ENCODE measurements at regions not wholly inside any gene's neighbourhood (a gene's known extent, or its start where the extent isn't known, plus 50 kb on each side); places are given as distances from the start of the nearest gene placed in this dataset.

GRCh38 chr13:74816737-74817136 lies 665.2 kb downstream of the TBC1D4 start:
- DNase-seq = no peak

GRCh38 chr13:74796157-74796556 lies 662.0 kb upstream of the KLF12 start:
- peak in 3 of 58 donors; percentile 5 to 19 (median 6) for DNase-seq

- DNase-seq = no peak
Measured at GRCh38 chr13:74795526-74795925, 661.3 kb upstream of the KLF12 start.

GRCh38 chr13:74794582-74794981 lies 660.4 kb upstream of the KLF12 start:
- no peak for DNase-seq

GRCh38 chr13:74794147-74794546 lies 659.9 kb upstream of the KLF12 start:
- no peak for DNase-seq

- no peak for DNase-seq
Measured at GRCh38 chr13:74784959-74785358, 650.8 kb upstream of the KLF12 start.

GRCh38 chr13:74778946-74779345 lies 644.7 kb upstream of the KLF12 start:
- no peak for DNase-seq

GRCh38 chr13:74778087-74778486 lies 643.9 kb upstream of the KLF12 start:
- DNase-seq = no peak

- DNase-seq = no peak
Measured at GRCh38 chr13:74774264-74774663, 640.1 kb upstream of the KLF12 start.

GRCh38 chr13:74773248-74773647 lies 639.0 kb upstream of the KLF12 start:
- no peak for DNase-seq

GRCh38 chr13:74771964-74772363 lies 637.8 kb upstream of the KLF12 start:
- no peak for DNase-seq

- no peak for DNase-seq
Measured at GRCh38 chr13:74770361-74770760, 636.2 kb upstream of the KLF12 start.

- no peak for DNase-seq
Measured at GRCh38 chr13:74769333-74769732, 635.1 kb upstream of the KLF12 start.

- DNase-seq = no peak
Measured at GRCh38 chr13:74768521-74769085, 634.4 kb upstream of the KLF12 start.

GRCh38 chr13:74767050-74767449 lies 632.8 kb upstream of the KLF12 start:
- no peak for DNase-seq

GRCh38 chr13:74765955-74766354 lies 631.8 kb upstream of the KLF12 start:
- DNase-seq = no peak

- DNase-seq = no peak
Measured at GRCh38 chr13:74761801-74762757, 627.9 kb upstream of the KLF12 start.

- DNase-seq = no peak
Measured at GRCh38 chr13:74758188-74758587, 624.0 kb upstream of the KLF12 start.

- no peak for DNase-seq
Measured at GRCh38 chr13:74755065-74755464, 620.9 kb upstream of the KLF12 start.

- DNase-seq = no peak
Measured at GRCh38 chr13:74751739-74752138, 617.5 kb upstream of the KLF12 start.

GRCh38 chr13:74747186-74747955 lies 613.2 kb upstream of the KLF12 start:
- no peak for DNase-seq

- DNase-seq = no peak
Measured at GRCh38 chr13:74743992-74744391, 609.8 kb upstream of the KLF12 start.
